KG1 (cell line): ENCODE measurements at regions not wholly inside any gene's neighbourhood (a gene's known extent, or its start where the extent isn't known, plus 50 kb on each side); places are given as distances from the start of the nearest gene placed in this dataset.

ENCODE experiments used
- DNase-seq: peaks from one replicate; lab custom pipeline; 2025; lab: John Stamatoyannopoulos, UW

GRCh38 chr2:37809525-37809924 lies 115.6 kb upstream of the RMDN2 start:
- DNase-seq: no peak

GRCh38 chr2:37809931-37810570 lies 115.0 kb upstream of the RMDN2 start:
- no peak for DNase-seq

- DNase-seq: no peak
These were observed 112.7 kb upstream of the RMDN2 start for GRCh38 chr2:37812414-37812813.

GRCh38 chr2:37812941-37813730 lies 112.0 kb upstream of the RMDN2 start:
- DNase-seq: no peak

- DNase-seq: no peak
These were observed 109.1 kb upstream of the RMDN2 start for GRCh38 chr2:37816036-37816435.

GRCh38 chr2:37816686-37817085 lies 108.4 kb upstream of the RMDN2 start:
- DNase-seq: no peak

- no peak for DNase-seq
These were observed 105.9 kb upstream of the RMDN2 start for GRCh38 chr2:37819186-37819585.

- no peak for DNase-seq
These were observed 104.6 kb upstream of the RMDN2 start for GRCh38 chr2:37820471-37820986.

GRCh38 chr2:37825586-37825985 lies 99.5 kb upstream of the RMDN2 start:
- DNase-seq: no peak

- DNase-seq: no peak
These were observed 98.5 kb upstream of the RMDN2 start for GRCh38 chr2:37826611-37827010.

GRCh38 chr2:37827455-37827854 lies 97.6 kb upstream of the RMDN2 start:
- DNase-seq: no peak

- DNase-seq: no peak
These were observed 97.1 kb upstream of the RMDN2 start for GRCh38 chr2:37827911-37828511.

GRCh38 chr2:37829202-37829601 lies 95.9 kb upstream of the RMDN2 start:
- peak; percentile 44 for DNase-seq

GRCh38 chr2:37829616-37830395 lies 95.3 kb upstream of the RMDN2 start:
- no peak for DNase-seq

GRCh38 chr2:37830636-37831035 lies 94.5 kb upstream of the RMDN2 start:
- no peak for DNase-seq

- DNase-seq: no peak
These were observed 93.9 kb upstream of the RMDN2 start for GRCh38 chr2:37831081-37831780.

GRCh38 chr2:37832590-37833197 lies 92.4 kb upstream of the RMDN2 start:
- peak; percentile 65 for DNase-seq

GRCh38 chr2:37833423-37833822 lies 91.7 kb upstream of the RMDN2 start:
- no peak for DNase-seq

- DNase-seq: no peak
These were observed 88.8 kb upstream of the RMDN2 start for GRCh38 chr2:37836270-37836669.

- DNase-seq: no peak
These were observed 88.4 kb upstream of the RMDN2 start for GRCh38 chr2:37836711-37837110.

- DNase-seq: no peak
These were observed 87.3 kb upstream of the RMDN2 start for GRCh38 chr2:37837628-37838328.
